ENCODE measurements at regions not wholly inside any gene's neighbourhood (a gene's known extent, or its start where the extent isn't known, plus 50 kb on each side); places are given as distances from the start of the nearest gene placed in this dataset.

- no peak overlapping the region for H4K5ac ChIP-seq (ENCODE audit: insufficient read length, low read depth, low read length)
- H3K79me2 ChIP-seq (ENCODE audit: control insufficient read depth in 1 of 2, insufficient read depth in 2 of 2, low read length in 2 of 2) = no peaks in the 10 kb centered on the region
- DNase-seq (ENCODE audit: low read depth in 1 of 2, low spot score in 2 of 2) = no peak
- H3K56ac ChIP-seq (replicated peaks; ENCODE audit: insufficient read length, low read depth, low read length) = no peak overlapping the region
- H2BK20ac ChIP-seq (ENCODE audit: low read length) = no peak overlapping the region
- 79% methylated on average over 3 of the region's 3 CpGs; no CpG with 5 or more reads in 1 of the 2 experiments for WGBS, 2 experiments (ENCODE audit: extremely low coverage in 1 of 2, insufficient coverage in 1 of 2, insufficient read length in 1 of 2, insufficient replicate concordance in 2 of 2, low coverage in 1 of 2, low lambda C conversion rate in 2 of 2, missing lambda C conversion rate in 1 of 2)
- no peak overlapping the region for H2AK5ac ChIP-seq (ENCODE audit: low read depth, low read length)
- H2BK15ac ChIP-seq (ENCODE audit: low read length) = no peak overlapping the region
- no peak overlapping the region for H3K4me3 ChIP-seq (ENCODE audit: extremely low read depth in 1 of 4, insufficient read depth in 2 of 4, low read depth in 3 of 4, low read length in 4 of 4)
- H3K14ac ChIP-seq (ENCODE audit: insufficient read length) = no peak overlapping the region
- H3K18ac ChIP-seq (ENCODE audit: extremely low read depth, low read length) = no peak overlapping the region
- no peak overlapping the region for H3K4ac ChIP-seq (replicated peaks; ENCODE audit: insufficient read length, low read depth, low read length)
- peak overlapping the region; percentile 60; the same call in 1 of the 2 replicates for H2AFZ ChIP-seq (ENCODE audit: low read length)
- FAIRE-seq = no peak
- H3K4me1 ChIP-seq (replicated peaks in 1 of 4; ENCODE audit: control insufficient read depth in 3 of 4, insufficient read depth in 4 of 4, low read length in 3 of 4) = no peaks in the 10 kb centered on the region
- ChIA-PET CTCF (ENCODE audit: partially characterized antibody) (interaction anchor here (0.9 to 1.8 kb wide), 2 partner anchors 20 to 76 kb away, joined by 3 to 8 read pairs; no protein-coding TSS in a partner anchor), POLR2A (ENCODE audit: partially characterized antibody) (no interaction called here)
- H3K27ac ChIP-seq (ENCODE audit: low read depth, low read length) = no peak overlapping the region
- H3K79me1 ChIP-seq (ENCODE audit: low read depth, low read length) = no peaks in the 10 kb centered on the region
- no peak overlapping the region for H4K91ac ChIP-seq (replicated peaks; ENCODE audit: insufficient read length, low read length)
- H3K36me3 ChIP-seq (ENCODE audit: control insufficient read depth in 2 of 4, insufficient read depth in 4 of 4, low read length in 3 of 4) = no peaks in the 10 kb centered on the region
- H4K20me1 ChIP-seq (replicated peaks in 1 of 2; ENCODE audit: control insufficient read depth in 1 of 2, insufficient read depth in 2 of 2, low read length in 2 of 2) = no peaks in the 10 kb centered on the region
- 0 out of 4 replicates have a peak, but pooled peaks cover 0 to 5% of the 10 kb centered on the region in 2 experiments for H3K9me3 ChIP-seq (ENCODE audit: insufficient read depth in 2 of 2, low read depth in 1 of 2, low read length in 1 of 2)
- no peak overlapping the region for H3K23ac ChIP-seq (ENCODE audit: insufficient read length)
- no peak overlapping the region for H2BK5ac ChIP-seq (ENCODE audit: low read depth, low read length)
- H4K8ac ChIP-seq (ENCODE audit: extremely low read depth, insufficient read depth, low read length) = no peak overlapping the region
- no peaks in the 10 kb centered on the region for H3K23me2 ChIP-seq (ENCODE audit: low read depth, low read length)
- H3K9ac ChIP-seq (replicated peaks in 1 of 4; ENCODE audit: extremely low read depth in 1 of 4, low read depth in 3 of 4, low read length in 3 of 4) = no peak overlapping the region
- no peak overlapping the region for H2BK120ac ChIP-seq (replicated peaks; ENCODE audit: low read depth, low read length)
- H2BK12ac ChIP-seq (ENCODE audit: low read depth, low read length) = no peak overlapping the region
- H3K4me2 ChIP-seq (ENCODE audit: insufficient read depth in 1 of 2, low read depth in 2 of 2, low read length in 2 of 2) = no peak overlapping the region
- no peaks in the 10 kb centered on the region for H3K27me3 ChIP-seq (replicated peaks in 1 of 4; ENCODE audit: control insufficient read depth in 3 of 4, extremely low read depth in 1 of 4, insufficient read depth in 3 of 4, low read length in 3 of 4)
- no peak for TF ChIP-seq JUND (IDR thresholded peaks at IDR 0.05; ENCODE audit: low read length)
- TF ChIP-seq NRF1 (IDR thresholded peaks at IDR 0.05; ENCODE audit: low read depth, low read length) = no peak
- no peak for TF ChIP-seq RAD21 (IDR thresholded peaks at IDR 0.05 in 1 of 2, conservative IDR thresholded peaks at IDR 0.05 in 1 of 2; ENCODE audit: low read depth in 2 of 2, low read length in 2 of 2)
- no peak for TF ChIP-seq HDAC2 (IDR thresholded peaks at IDR 0.05; ENCODE audit: borderline replicate concordance in 1 of 2, low read depth in 2 of 2, low read length in 2 of 2)
- TF ChIP-seq HDAC6 (IDR thresholded peaks at IDR 0.05; ENCODE audit: low read depth, low read length) = no peak
- TF ChIP-seq, protein P1, sequence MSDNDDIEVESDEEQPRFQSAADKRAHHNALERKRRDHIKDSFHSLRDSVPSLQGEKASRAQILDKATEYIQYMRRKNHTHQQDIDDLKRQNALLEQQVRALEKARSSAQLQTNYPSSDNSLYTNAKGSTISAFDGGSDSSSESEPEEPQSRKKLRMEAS (IDR thresholded peaks at IDR 0.05) = no peak
- no peak for TF ChIP-seq SIX5 (IDR thresholded peaks at IDR 0.05; ENCODE audit: low read depth, low read length)
- no peak for TF ChIP-seq CTCF (IDR thresholded peaks at IDR 0.05; ENCODE audit: control extremely low read depth in 1 of 3, insufficient read depth in 1 of 3, low read depth in 1 of 3, low read length in 3 of 3)
- no peak for TF ChIP-seq TAF1 (IDR thresholded peaks at IDR 0.05; ENCODE audit: low read depth, low read length)
- no peak for TF ChIP-seq CHD2 (IDR thresholded peaks at IDR 0.05; ENCODE audit: low read length)
- TF ChIP-seq KDM4A (IDR thresholded peaks at IDR 0.05; ENCODE audit: low read depth, low read length, severe bottlenecking) = no peak
These were observed 131.8 kb upstream of the MCTP2 start for GRCh38 chr15:94099574-94099960.

Measured in H1 (cell line).